Liver (tissue), 8 donors: ENCODE measurements at regions not wholly inside any gene's neighbourhood (a gene's known extent, or its start where the extent isn't known, plus 50 kb on each side); places are given as distances from the start of the nearest gene placed in this dataset.

Experiments used
- DNase-seq: peaks from one replicate; pipeline ENCODE4 v3.0.0-alpha.2; 2017; ENCODE audit warnings: low spot score
- H3K27ac ChIP-seq, 2 donors: one replicate each; pipeline ENCODE4 v1.7.0; 2013; ENCODE audit warnings: inconsistent platforms in 2 of 2, low read length in 2 of 2, control low read depth in 1 of 2, low read depth in 1 of 2, mild to moderate bottlenecking in 1 of 2
- H3K27me3 ChIP-seq, 4 donors: one replicate each; pipeline versions ENCODE4 v1.6.1 to v1.7.0; 2013; ENCODE audit warnings: low read length in 3 of 4, inconsistent platforms in 1 of 4, mild to moderate bottlenecking in 1 of 4, moderate library complexity in 1 of 4; ENCODE audit not compliant: control insufficient read depth in 4 of 4, insufficient read depth in 4 of 4
- H3K36me3 ChIP-seq, 4 donors: one replicate each; pipeline versions ENCODE4 v1.6.1 to v1.7.0; 2013; ENCODE audit warnings: low read length in 3 of 4, mild to moderate bottlenecking in 3 of 4, low read depth in 1 of 4, moderate library complexity in 1 of 4; ENCODE audit not compliant: control insufficient read depth in 4 of 4, insufficient read depth in 3 of 4
- H3K4me1 ChIP-seq, 4 donors: one replicate each; pipeline versions ENCODE4 v1.6.1 to v1.7.0; 2013; ENCODE audit warnings: low read length in 3 of 4, mild to moderate bottlenecking in 3 of 4, moderate library complexity in 1 of 4; ENCODE audit not compliant: control insufficient read depth in 4 of 4, insufficient read depth in 4 of 4
- H3K4me3 ChIP-seq, 3 donors: one replicate each; pipeline versions ENCODE4 v1.6.1 to v1.7.0; 2013; ENCODE audit warnings: low read length in 3 of 3, control low read depth in 1 of 3, low read depth in 1 of 3, mild to moderate bottlenecking in 1 of 3
- H3K9ac ChIP-seq, 2 donors: one replicate each; pipeline ENCODE4 v1.7.0; 2013; ENCODE audit warnings: low read length in 2 of 2, mild to moderate bottlenecking in 2 of 2, moderate library complexity in 2 of 2, control low read depth in 1 of 2, low read depth in 1 of 2
- H3K9me3 ChIP-seq, 4 donors: one replicate each; pipeline versions ENCODE4 v1.6.1 to v1.7.0; 2013; ENCODE audit warnings: low read length in 3 of 4; ENCODE audit not compliant: control insufficient read depth in 4 of 4
- ATF3 ChIP-seq: IDR thresholded peaks from 2 replicates; pipeline ENCODE4 v1.6.1; 2016; ENCODE audit warnings: antibody characterized with exemption
- EGR1 ChIP-seq, 2 donors: IDR thresholded peaks; 2 replicates each; pipeline ENCODE4 v1.6.1; 2016 to 2018; ENCODE audit warnings: antibody characterized with exemption in 2 of 2, low read depth in 2 of 2
- FOXA1 ChIP-seq: IDR thresholded peaks from 2 replicates; pipeline ENCODE4 v1.6.1; 2016; ENCODE audit warnings: antibody characterized with exemption
- GABPA ChIP-seq, 2 donors: IDR thresholded peaks in 1 of 2; conservative IDR thresholded peaks in 1 of 2; 2 replicates each; pipeline ENCODE4 v1.6.1; 2016; ENCODE audit warnings: antibody characterized with exemption in 2 of 2, mild to moderate bottlenecking in 1 of 2, moderate library complexity in 1 of 2
- HNF4A ChIP-seq, 2 donors: conservative IDR thresholded peaks; 2 replicates each; pipeline ENCODE4 v1.6.1; 2016; ENCODE audit warnings: antibody characterized with exemption in 2 of 2, mild to moderate bottlenecking in 2 of 2
- HNF4G ChIP-seq: IDR thresholded peaks from 2 replicates; pipeline ENCODE4 v1.6.1; 2016; ENCODE audit warnings: antibody characterized with exemption
- JUND ChIP-seq, 2 donors: IDR thresholded peaks; 2 replicates each; pipeline ENCODE4 v1.6.1; 2016; ENCODE audit warnings: antibody characterized with exemption in 2 of 2
- MAX ChIP-seq: IDR thresholded peaks from 2 replicates; pipeline ENCODE4 v1.6.1; 2016; ENCODE audit warnings: antibody characterized with exemption
- NR2F2 ChIP-seq: IDR thresholded peaks from 2 replicates; pipeline ENCODE4 v1.6.1; 2016; ENCODE audit warnings: antibody characterized with exemption
- RAD21 ChIP-seq, 2 donors: IDR thresholded peaks; 2 replicates each; pipeline ENCODE4 v1.6.1; 2016; ENCODE audit warnings: antibody characterized with exemption in 2 of 2, mild to moderate bottlenecking in 2 of 2
- RXRA ChIP-seq, 2 donors: IDR thresholded peaks; 2 replicates each; pipeline ENCODE4 v1.6.1; 2017 to 2018; ENCODE audit warnings: antibody characterized with exemption in 2 of 2, mild to moderate bottlenecking in 1 of 2
- SP1 ChIP-seq: IDR thresholded peaks from 2 replicates; pipeline ENCODE4 v1.6.1; 2018; ENCODE audit warnings: antibody characterized with exemption, mild to moderate bottlenecking
- TAF1 ChIP-seq: conservative IDR thresholded peaks from 2 replicates; pipeline ENCODE4 v1.6.1; 2016; ENCODE audit warnings: antibody characterized with exemption, mild to moderate bottlenecking
- ZBTB33 ChIP-seq: IDR thresholded peaks from 2 replicates; pipeline ENCODE4 v1.6.1; 2016; ENCODE audit warnings: antibody characterized with exemption
- WGBS: extraction: QIAGEN DNeasy Blood & Tissue Kit; methylation state at CpG from one replicate; pipeline ENCODE4 v1.1.7; 2013; 5-methylcytosine and 5-hydroxymethylcytosine counted together
- TF ChIP-seq, protein P1 (sequence below): IDR thresholded peaks from 2 replicates; pipeline ENCODE4 v1.6.1; 2016; ENCODE audit warnings: antibody characterized with exemption, mild to moderate bottlenecking
- TF ChIP-seq, protein P2 (sequence below): fragments of 150-350 bp; IDR thresholded peaks from 2 replicates; pipeline ENCODE4 v1.5.1; 2017; ENCODE audit warnings: improper control_type of control experiment, low read depth, low read length; ENCODE audit not compliant: missing input control
- donor health status: healthy.
- donor health status: healthy.
- donor health status: healthy.
- donor health status: healthy.
- donor health status: healthy.

- TF ChIP-seq, protein P1, sequence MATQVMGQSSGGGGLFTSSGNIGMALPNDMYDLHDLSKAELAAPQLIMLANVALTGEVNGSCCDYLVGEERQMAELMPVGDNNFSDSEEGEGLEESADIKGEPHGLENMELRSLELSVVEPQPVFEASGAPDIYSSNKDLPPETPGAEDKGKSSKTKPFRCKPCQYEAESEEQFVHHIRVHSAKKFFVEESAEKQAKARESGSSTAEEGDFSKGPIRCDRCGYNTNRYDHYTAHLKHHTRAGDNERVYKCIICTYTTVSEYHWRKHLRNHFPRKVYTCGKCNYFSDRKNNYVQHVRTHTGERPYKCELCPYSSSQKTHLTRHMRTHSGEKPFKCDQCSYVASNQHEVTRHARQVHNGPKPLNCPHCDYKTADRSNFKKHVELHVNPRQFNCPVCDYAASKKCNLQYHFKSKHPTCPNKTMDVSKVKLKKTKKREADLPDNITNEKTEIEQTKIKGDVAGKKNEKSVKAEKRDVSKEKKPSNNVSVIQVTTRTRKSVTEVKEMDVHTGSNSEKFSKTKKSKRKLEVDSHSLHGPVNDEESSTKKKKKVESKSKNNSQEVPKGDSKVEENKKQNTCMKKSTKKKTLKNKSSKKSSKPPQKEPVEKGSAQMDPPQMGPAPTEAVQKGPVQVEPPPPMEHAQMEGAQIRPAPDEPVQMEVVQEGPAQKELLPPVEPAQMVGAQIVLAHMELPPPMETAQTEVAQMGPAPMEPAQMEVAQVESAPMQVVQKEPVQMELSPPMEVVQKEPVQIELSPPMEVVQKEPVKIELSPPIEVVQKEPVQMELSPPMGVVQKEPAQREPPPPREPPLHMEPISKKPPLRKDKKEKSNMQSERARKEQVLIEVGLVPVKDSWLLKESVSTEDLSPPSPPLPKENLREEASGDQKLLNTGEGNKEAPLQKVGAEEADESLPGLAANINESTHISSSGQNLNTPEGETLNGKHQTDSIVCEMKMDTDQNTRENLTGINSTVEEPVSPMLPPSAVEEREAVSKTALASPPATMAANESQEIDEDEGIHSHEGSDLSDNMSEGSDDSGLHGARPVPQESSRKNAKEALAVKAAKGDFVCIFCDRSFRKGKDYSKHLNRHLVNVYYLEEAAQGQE: no peak
- no peak for TF ChIP-seq ATF3
Observed at GRCh38 chr7:19482628-19483027, 226.2 kb downstream of the POLR1F start (continued).

- Histone ChIP-seq H3K27ac (no peak overlapping the region), H3K9me3 (peaks cover 0 to 2% (median under 1%) of the 10 kb centered on the region in 4 donors), H3K36me3 (no peaks in the 10 kb centered on the region), H3K27me3 (peaks cover 0 to 3% (median 0%) of the 10 kb centered on the region in 4 donors), H3K9ac (no peak overlapping the region), H3K4me1 (no peaks in the 10 kb centered on the region), H3K4me3 (no peak overlapping the region)
- WGBS: 70% methylated on average over 3 of the region's 3 CpGs
- no peak for TF ChIP-seq RAD21 (IDR thresholded peaks at IDR 0.05)
- no peak for TF ChIP-seq GABPA (IDR thresholded peaks at IDR 0.05 in 1 of 2, conservative IDR thresholded peaks at IDR 0.05 in 1 of 2)
- no peak for TF ChIP-seq FOXA1
- TF ChIP-seq SP1: no peak
- no peak for TF ChIP-seq TAF1
- no peak for TF ChIP-seq HNF4G
- TF ChIP-seq RXRA (IDR thresholded peaks at IDR 0.05): no peak
- no peak for TF ChIP-seq ATF3
- no peak for TF ChIP-seq HNF4A (conservative IDR thresholded peaks at IDR 0.05)
- no peak for TF ChIP-seq ZBTB33
- no peak for TF ChIP-seq MAX
- TF ChIP-seq NR2F2: no peak
- TF ChIP-seq, protein P2, sequence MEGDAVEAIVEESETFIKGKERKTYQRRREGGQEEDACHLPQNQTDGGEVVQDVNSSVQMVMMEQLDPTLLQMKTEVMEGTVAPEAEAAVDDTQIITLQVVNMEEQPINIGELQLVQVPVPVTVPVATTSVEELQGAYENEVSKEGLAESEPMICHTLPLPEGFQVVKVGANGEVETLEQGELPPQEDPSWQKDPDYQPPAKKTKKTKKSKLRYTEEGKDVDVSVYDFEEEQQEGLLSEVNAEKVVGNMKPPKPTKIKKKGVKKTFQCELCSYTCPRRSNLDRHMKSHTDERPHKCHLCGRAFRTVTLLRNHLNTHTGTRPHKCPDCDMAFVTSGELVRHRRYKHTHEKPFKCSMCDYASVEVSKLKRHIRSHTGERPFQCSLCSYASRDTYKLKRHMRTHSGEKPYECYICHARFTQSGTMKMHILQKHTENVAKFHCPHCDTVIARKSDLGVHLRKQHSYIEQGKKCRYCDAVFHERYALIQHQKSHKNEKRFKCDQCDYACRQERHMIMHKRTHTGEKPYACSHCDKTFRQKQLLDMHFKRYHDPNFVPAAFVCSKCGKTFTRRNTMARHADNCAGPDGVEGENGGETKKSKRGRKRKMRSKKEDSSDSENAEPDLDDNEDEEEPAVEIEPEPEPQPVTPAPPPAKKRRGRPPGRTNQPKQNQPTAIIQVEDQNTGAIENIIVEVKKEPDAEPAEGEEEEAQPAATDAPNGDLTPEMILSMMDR: no peak
- no peak for TF ChIP-seq JUND (IDR thresholded peaks at IDR 0.05)
- TF ChIP-seq, protein P1: no peak
- TF ChIP-seq EGR1 (IDR thresholded peaks at IDR 0.05; ENCODE audit: low read depth in 2 of 2): no peak
- DNase-seq: no peak
Observed at GRCh38 chr7:19480383-19480782, 228.5 kb downstream of the POLR1F start.
